GF-D8 (cell line): ENCODE measurements at regions not wholly inside any gene's neighbourhood (a gene's known extent, or its start where the extent isn't known, plus 50 kb on each side); places are given as distances from the start of the nearest gene placed in this dataset.

Experiments
- DNase-seq: peaks from one replicate; lab custom pipeline; 2025; lab: John Stamatoyannopoulos, UW

GRCh38 chr5:112625689-112626438 is 111.8 kb upstream of the APC start:
- DNase-seq: no peak

DNA sequence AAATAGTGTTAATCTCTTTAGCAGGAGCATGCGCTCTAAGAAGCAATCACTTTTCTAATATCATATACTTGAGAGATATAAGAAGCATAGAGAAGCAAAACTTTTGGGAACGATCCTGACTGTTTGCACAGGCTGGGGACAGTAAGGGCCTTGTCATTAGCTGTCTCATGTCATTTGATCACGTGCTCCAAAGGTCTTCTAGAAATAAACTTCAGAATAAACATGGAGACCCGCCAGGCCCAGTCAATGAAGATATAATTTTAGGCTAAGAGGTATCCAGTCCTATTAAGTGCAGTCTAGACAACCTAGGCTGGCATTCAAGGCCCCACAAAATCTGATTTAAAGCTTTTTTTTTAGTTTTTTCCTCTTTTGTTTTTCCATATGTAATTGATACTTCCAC is 111.0 kb upstream of the APC start:
- no peak for DNase-seq

GRCh38 chr5:112628214-112628980 is 109.3 kb upstream of the APC start:
- no peak for DNase-seq

DNA sequence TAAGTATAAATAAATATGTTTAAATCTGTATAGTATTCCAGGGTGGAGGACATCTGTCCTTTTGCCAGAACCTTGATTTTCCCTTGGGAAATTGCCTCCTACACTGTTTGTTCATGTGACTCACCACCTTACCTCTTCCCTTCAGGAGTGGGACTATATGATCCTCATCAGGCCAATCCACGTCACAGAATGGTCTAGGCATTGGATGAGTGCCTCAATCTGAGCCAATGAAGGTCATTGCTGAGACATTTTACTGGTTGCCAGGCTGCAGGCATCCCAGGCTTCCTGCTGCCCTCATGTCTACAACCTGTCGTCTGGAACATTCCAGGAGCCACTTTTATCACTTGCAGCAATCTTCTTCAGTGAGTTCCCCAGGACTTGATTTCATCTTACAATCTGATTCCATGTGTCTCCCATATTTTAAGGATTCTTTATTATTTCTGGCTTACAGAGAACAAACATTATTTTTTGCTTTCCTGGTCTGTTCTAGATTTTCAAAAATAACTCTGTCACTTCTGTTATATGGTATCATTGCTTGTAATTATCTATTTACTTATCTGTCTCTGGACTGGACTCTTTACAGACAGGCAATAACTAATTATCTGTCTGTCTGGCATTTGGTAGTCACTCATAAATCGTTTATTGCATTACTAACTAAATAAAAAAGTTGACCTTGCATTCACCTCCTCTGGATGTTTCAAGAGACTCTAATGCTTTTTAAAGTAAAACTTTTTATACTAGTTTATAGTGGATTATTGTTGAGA is 107.3 kb upstream of the APC start:
- DNase-seq: no peak

DNA sequence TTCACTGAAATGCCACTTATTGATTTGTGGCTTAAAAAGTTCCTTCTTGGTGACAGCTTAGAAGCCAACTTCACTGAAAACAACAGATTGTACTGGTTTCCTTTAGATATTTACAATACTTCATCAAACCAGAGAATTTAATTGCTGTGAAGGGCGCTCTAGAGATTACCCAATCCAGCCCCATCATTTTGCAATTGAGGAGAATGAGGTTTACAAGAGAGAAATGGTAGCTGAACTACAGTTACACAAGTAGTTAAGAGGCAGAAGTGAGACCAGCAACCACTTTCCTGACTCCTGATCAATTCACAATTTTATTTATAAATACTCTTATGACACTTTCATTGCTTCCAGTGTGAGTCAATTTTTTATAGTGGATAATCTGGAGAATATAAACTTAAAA is 103.5 kb upstream of the APC start:
- no peak for DNase-seq

DNA sequence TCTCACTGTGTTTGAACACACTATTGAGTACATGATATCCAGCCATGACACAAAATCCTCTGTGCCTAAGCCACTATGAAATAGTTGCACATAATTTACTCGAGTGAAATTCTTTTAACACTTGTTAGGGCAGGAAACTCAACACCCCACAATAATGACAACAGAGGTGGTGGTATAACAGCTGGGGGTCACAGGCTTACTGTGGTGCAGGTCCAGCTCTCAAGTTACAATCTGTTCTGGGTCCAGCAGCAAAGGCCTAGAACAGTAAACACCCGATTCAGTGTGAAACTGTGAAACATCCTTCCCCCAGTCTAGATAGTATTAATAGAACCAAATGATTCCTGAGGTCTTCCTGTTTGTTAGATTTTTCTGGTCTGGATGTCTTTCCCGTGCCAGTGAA is 102.9 kb upstream of the APC start:
- no peak for DNase-seq

DNA sequence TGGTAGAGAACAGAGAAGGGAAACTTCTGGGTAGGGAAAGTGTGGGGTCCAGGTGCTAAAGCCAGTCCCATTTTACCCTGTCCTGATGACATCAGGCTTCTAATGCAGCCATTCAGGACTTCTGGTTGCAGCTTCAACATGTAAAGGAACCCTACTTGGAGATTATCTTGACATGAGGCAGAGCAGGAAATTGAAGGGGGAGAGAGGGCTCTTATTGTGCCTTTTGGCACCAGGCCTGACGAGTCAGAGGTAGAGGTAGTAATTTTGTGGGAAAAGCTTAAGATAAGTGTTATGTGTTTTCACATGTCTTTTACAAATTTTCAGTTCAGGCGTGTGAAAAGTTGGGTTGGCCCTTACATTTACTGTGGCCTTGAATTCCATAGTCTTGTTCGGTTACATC is 102.4 kb upstream of the APC start:
- no peak for DNase-seq

- DNase-seq: no peak
Observed at GRCh38 chr5:112635771-112636731, 101.6 kb upstream of the APC start.

GRCh38 chr5:112636751-112637150 is 100.9 kb upstream of the APC start:
- DNase-seq: no peak

DNA sequence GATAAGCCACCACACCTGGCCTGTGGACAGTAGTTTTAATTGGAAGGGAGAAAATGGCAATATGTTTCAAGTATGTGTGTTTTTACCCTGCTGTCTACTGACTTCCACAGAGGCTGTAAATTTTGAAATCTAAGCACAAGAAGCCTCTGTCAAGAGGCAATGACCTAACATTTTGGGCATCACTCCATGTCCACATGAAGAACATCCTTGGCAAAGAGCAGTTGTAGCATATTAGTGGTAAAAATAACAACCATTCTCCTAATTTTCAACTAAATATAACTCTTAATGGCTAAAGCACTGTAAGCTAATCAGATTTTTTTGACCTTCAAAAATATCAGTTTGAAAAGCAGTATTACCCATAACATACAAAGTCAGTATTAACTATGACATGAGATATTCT is 100.3 kb upstream of the APC start:
- no peak for DNase-seq

GRCh38 chr5:112640546-112640945 is 97.1 kb upstream of the APC start:
- DNase-seq: no peak

DNA sequence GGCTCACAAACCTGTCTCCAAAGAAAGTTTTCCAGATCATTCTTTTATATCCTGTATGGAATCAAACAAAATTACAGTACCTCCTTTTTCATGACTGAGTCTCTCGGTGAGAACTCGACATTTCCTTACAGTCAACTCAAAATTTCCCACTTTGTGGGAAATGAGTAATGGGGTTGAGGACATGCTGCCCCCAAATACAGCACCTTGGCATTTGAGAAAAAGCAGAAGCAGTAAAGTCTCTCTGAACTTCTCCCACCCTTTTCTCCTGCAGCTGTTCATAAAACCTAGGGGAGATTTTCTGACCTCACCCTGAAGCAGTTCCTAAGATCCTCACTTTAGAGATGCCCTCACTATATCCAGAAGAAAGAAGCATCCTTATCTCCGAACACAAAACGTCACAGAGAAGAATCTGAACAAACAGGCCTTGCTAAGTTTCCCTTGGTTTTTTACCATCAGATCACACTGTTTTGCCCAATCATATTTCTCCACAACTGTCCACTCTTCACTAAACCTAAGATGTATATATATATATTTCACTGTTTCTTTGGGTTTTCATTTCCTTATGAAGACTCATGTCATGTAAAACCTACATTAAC is 96.1 kb upstream of the APC start:
- DNase-seq: no peak

DNA sequence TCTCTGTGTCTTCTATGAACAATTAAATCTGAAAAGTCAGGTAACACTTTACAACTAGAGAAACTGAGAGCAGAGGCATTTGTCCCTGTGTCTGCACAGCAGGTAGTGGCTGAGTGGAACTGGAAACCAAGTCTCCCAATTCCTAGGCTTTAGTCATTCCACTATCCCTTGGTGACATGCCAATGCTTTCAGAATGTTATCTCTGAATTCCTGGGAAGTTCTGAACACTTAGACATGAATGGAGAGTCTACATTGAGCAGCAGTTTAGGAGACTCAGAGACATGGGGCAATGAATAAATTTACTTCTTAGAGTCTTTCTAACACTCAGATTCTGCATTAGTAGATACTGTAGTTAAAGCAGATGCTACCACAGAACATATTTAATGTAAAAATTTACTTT is 94.8 kb upstream of the APC start:
- no peak for DNase-seq

DNA sequence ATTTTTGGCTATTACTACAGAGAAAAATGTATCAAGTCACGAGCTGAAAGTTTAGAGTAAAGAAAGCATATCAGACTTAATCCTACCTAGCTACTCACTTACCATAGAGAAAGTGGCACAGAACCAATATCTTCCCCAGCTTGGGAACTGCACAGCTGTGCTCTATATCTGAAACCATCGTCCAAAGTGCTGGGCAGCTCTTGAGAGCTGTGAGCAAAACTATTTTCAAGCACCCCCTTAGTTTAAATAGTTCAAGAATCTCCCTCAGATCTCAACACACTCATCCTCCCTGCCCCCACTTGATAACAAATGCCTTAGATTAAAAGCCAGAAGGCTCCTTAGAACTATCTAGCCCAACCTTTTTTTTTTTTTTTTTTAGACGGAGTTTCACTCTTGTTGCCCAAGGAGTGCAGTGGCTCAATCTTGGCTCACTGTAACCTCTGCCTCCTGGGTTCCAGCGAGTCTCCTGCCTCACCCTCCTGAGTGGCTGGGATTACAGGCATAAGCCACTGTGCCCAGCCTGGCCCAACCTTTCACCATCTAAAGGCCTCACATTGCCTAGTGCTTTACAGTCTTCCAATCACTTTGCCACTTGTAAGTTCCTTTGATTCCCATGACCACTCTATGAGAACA is 94.2 kb upstream of the APC start:
- no peak for DNase-seq

GRCh38 chr5:112646139-112646936 is 91.3 kb upstream of the APC start:
- no peak for DNase-seq

GRCh38 chr5:112647428-112647827 is 90.3 kb upstream of the APC start:
- DNase-seq: no peak

DNA sequence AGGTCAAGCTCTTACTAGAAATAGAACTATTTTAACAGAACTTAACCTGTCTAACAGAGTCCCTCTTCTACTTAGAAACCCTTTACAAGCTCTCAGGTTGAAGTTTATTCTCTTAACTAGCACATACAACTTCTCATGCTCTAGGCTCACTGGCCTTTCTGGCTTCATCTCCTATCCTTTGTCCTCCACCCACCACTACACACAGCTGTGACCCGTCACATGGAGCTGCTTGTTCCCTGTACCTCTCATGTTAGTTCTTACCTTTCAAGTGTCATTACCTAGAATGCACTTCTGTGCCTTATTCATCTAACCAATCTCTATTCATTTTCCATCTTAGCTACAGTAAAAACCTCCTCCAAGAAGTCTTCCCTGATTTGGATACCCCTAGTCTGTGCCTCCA is 89.4 kb upstream of the APC start:
- DNase-seq: no peak

DNA sequence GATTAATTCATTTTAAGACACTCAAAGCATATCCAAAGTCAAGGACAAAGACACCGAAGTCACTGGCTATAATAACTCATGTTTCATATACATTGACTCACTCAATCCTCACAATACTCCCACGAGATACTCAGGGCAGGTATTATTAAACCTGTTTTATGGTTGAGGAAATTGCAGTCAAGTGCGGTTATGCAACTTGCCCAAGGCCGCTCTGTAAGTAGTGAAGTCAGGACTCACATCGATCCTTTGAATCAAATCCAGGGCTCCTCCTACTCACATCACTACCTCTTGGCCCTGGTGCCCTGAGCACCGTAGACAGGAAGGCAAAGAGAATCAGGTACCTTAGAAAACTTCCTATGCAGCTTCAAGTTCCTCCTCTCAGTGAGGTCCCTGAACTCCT is 87.8 kb upstream of the APC start:
- DNase-seq: no peak

DNA sequence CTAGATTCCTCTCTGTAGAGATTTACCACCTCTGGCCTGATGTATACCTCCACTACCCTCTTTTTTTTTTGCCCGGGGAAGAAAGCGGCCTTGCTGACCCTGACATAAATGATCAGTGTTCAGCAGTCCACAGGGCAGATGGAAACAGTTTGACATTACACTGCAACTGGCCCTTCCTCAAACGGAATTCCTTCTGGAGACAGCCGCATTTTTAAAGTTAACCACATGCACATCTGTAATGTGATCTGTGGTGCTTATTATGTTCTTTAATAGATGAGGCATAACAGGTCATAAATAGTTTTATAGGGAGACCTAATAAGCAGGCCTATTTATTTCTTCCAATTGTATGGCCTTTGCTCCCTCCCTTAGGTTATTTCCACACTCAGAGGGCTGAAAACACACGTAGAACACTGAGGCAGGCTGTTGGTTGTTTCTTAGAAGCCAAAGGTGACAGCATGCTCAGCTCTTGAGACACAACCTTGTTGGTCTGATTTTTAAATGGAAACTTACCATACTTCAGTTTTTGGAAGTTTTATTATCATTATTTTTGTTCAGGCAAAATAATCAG is 84.0 kb upstream of the APC start:
- no peak for DNase-seq

- DNase-seq: no peak
Observed at GRCh38 chr5:112655513-112655912, 82.2 kb upstream of the APC start.
